Breast epithelium (tissue), 4 donors: ENCODE measurements at regions not wholly inside any gene's neighbourhood (a gene's known extent, or its start where the extent isn't known, plus 50 kb on each side); places are given as distances from the start of the nearest gene placed in this dataset.

Experiments
- DNase-seq, 2 donors: peaks; one replicate each; pipeline ENCODE4 v3.0.0-alpha.2; 2019; ENCODE audit warnings: low spot score in 2 of 2
- H3K27ac ChIP-seq, 2 donors: fragments of 200-600 bp; sonication (generic) in 1 of 2; one replicate each; pipeline ENCODE4 v1.5.1; 2016 to 2019; ENCODE audit warnings: mild to moderate bottlenecking in 1 of 2
- H3K27me3 ChIP-seq, 2 donors: fragments of 200-600 bp; sonication (generic) in 1 of 2; one replicate each; pipeline versions ENCODE4 v1.5.1 to v1.6.0; 2017 to 2019; ENCODE audit warnings: control low read depth in 1 of 2, mild to moderate bottlenecking in 1 of 2
- H3K36me3 ChIP-seq: fragments of 200-600 bp; one replicate; pipeline ENCODE4 v1.5.1; 2019
- H3K4me1 ChIP-seq, 2 donors: fragments of 200-600 bp; sonication (generic); one replicate each; pipeline ENCODE4 v1.5.1; 2016 to 2019; ENCODE audit warnings: control low read depth in 1 of 2
- H3K4me3 ChIP-seq, 3 donors: fragments of 200-600 bp; sonication (generic); 1 replicate in 2 of 3; 2 replicates in 1 of 3; pipeline ENCODE4 v1.5.1; 2016 to 2019; ENCODE audit warnings: mild to moderate bottlenecking in 3 of 3, moderate library complexity in 2 of 3
- H3K9me3 ChIP-seq, 2 donors: fragments of 200-600 bp; sonication (generic) in 1 of 2; one replicate each; pipeline ENCODE4 v1.5.1; 2016 to 2019; ENCODE audit warnings: control low read depth in 1 of 2
- CTCF ChIP-seq, 3 donors: fragments of 450-650 bp; IDR thresholded peaks; one replicate each; pipeline ENCODE4 v1.5.1; 2016 to 2017; ENCODE audit warnings: antibody characterized with exemption in 3 of 3, mild to moderate bottlenecking in 3 of 3, moderate library complexity in 3 of 3
- POLR2A ChIP-seq: fragments of 450-650 bp; IDR thresholded peaks from one replicate; pipeline ENCODE4 v1.6.1; 2016; ENCODE audit warnings: antibody characterized with exemption, mild to moderate bottlenecking, moderate library complexity
- POLR2AphosphoS5 ChIP-seq, 3 donors: sonication (generic); formaldehyde crosslinking; IDR thresholded peaks; one replicate each; pipeline ENCODE4 v1.6.1; 2017; ENCODE audit warnings: antibody characterized with exemption in 3 of 3
- intact Hi-C: fragments of 100-400 bp; cut with DNase I; formaldehyde crosslinking; loops from one replicate; pipeline ENCODE4 v1.15.1; 2023; ENCODE audit warnings: low total_unique reads

GRCh38 chr2:67671464-67672450 is 274.6 kb downstream of the ETAA1 start:
- H3K36me3 ChIP-seq, result no peaks in the 10 kb centered on the region
- H3K4me1 ChIP-seq, result no peaks in the 10 kb centered on the region
- no peak overlapping the region for H3K27ac ChIP-seq
- H3K4me3 ChIP-seq, result no peak overlapping the region
- TF ChIP-seq POLR2AphosphoS5 (IDR thresholded peaks at IDR 0.05), result no peak
- TF ChIP-seq POLR2A, result no peak
- no peak for TF ChIP-seq CTCF (IDR thresholded peaks at IDR 0.05)
- H3K9me3 ChIP-seq, result no peaks in the 10 kb centered on the region
- no peak for DNase-seq
- H3K27me3 ChIP-seq, result no peaks in the 10 kb centered on the region
- intact Hi-C loops, result no loop called here

- Histone ChIP-seq H3K36me3 (no peaks in the 10 kb centered on the region), H3K4me3 (no peak overlapping the region), H3K9me3 (no peaks in the 10 kb centered on the region), H3K27me3 (no peaks in the 10 kb centered on the region), H3K4me1 (no peaks in the 10 kb centered on the region), H3K27ac (no peak overlapping the region)
- TF ChIP-seq POLR2AphosphoS5 (IDR thresholded peaks at IDR 0.05) (no peak), CTCF (IDR thresholded peaks at IDR 0.05) (no peak), POLR2A (no peak)
- no peak for DNase-seq
- intact Hi-C loops, result no loop called here
These were observed 277.5 kb downstream of the ETAA1 start for GRCh38 chr2:67674668-67675067.

GRCh38 chr2:67684991-67685390 is 287.9 kb downstream of the ETAA1 start:
- no peak for DNase-seq
- TF ChIP-seq CTCF (IDR thresholded peaks at IDR 0.05) (no peak), POLR2AphosphoS5 (IDR thresholded peaks at IDR 0.05) (no peak), POLR2A (no peak)
- H3K9me3 ChIP-seq, result no peaks in the 10 kb centered on the region
- intact Hi-C loops, result no loop called here
- H3K4me1 ChIP-seq, result no peaks in the 10 kb centered on the region
- no peak overlapping the region for H3K27ac ChIP-seq
- no peaks in the 10 kb centered on the region for H3K36me3 ChIP-seq
- no peaks in the 10 kb centered on the region for H3K27me3 ChIP-seq
- no peak overlapping the region for H3K4me3 ChIP-seq

- no peak overlapping the region for H3K27ac ChIP-seq
- no peaks in the 10 kb centered on the region for H3K27me3 ChIP-seq
- intact Hi-C loops, result no loop called here
- DNase-seq, result no peak
- no peak overlapping the region for H3K4me3 ChIP-seq
- no peaks in the 10 kb centered on the region for H3K9me3 ChIP-seq
- no peaks in the 10 kb centered on the region for H3K4me1 ChIP-seq
- no peak for TF ChIP-seq POLR2A
- TF ChIP-seq POLR2AphosphoS5 (IDR thresholded peaks at IDR 0.05), result no peak
- no peak for TF ChIP-seq CTCF (IDR thresholded peaks at IDR 0.05)
- H3K36me3 ChIP-seq, result no peaks in the 10 kb centered on the region
These were observed 289.1 kb downstream of the ETAA1 start for GRCh38 chr2:67686254-67686653.

GRCh38 chr2:67689186-67689585 is 292.1 kb downstream of the ETAA1 start:
- TF ChIP-seq POLR2A, result no peak
- no peak for TF ChIP-seq POLR2AphosphoS5 (IDR thresholded peaks at IDR 0.05)
- no peak for TF ChIP-seq CTCF (IDR thresholded peaks at IDR 0.05)
- H3K9me3 ChIP-seq, result no peaks in the 10 kb centered on the region

More at GRCh38 chr2:67689186-67689585, 292.1 kb downstream of the ETAA1 start:
- no peak for DNase-seq
- Histone ChIP-seq H3K4me1 (no peaks in the 10 kb centered on the region), H3K36me3 (no peaks in the 10 kb centered on the region), H3K27me3 (no peaks in the 10 kb centered on the region), H3K27ac (no peak overlapping the region), H3K4me3 (no peak overlapping the region)
- intact Hi-C loops, result no loop called here
